Small intestine (tissue), 7 donors: ENCODE measurements at regions not wholly inside any gene's neighbourhood (a gene's known extent, or its start where the extent isn't known, plus 50 kb on each side); places are given as distances from the start of the nearest gene placed in this dataset.
"Not testable (repeated sequence)": the region's sequence is repeated elsewhere in the genome, so short reads cannot be mapped to it uniquely, and the experiment has no call there.

ENCODE experiments used
- DNase-seq, 2 donors: peaks; one replicate each; pipeline versions ENCODE4 v3.0.0 to v3.0.0-alpha.2; 2013
- FAIRE-seq: peaks from 2 replicates; lab custom pipeline; 2012; peaks lifted over from hg19 to GRCh38; lab: Jason Lieb, UNC
- H3K27ac ChIP-seq, 3 donors: one replicate each; pipeline ENCODE4 v1.5.1; 2013; ENCODE audit warnings: low read length in 2 of 3, mild to moderate bottlenecking in 2 of 3, control low read depth in 1 of 3, inconsistent platforms in 1 of 3, low read depth in 1 of 3, moderate library complexity in 1 of 3
- H3K27me3 ChIP-seq, 3 donors: one replicate each; pipeline ENCODE4 v1.6.1; 2013; ENCODE audit warnings: low read length in 3 of 3, inconsistent platforms in 1 of 3; ENCODE audit not compliant: control insufficient read depth in 3 of 3, insufficient read depth in 3 of 3
- H3K36me3 ChIP-seq, 3 donors: one replicate each; pipeline ENCODE4 v1.6.1; 2013; ENCODE audit warnings: low read length in 3 of 3, inconsistent platforms in 1 of 3, low read depth in 1 of 3, mild to moderate bottlenecking in 1 of 3, moderate library complexity in 1 of 3; ENCODE audit not compliant: control insufficient read depth in 3 of 3, insufficient read depth in 2 of 3
- H3K4me1 ChIP-seq, 3 donors: one replicate each; pipeline ENCODE4 v1.6.1; 2013; ENCODE audit warnings: low read length in 2 of 3, inconsistent platforms in 1 of 3, low read depth in 1 of 3, mild to moderate bottlenecking in 1 of 3, moderate library complexity in 1 of 3; ENCODE audit not compliant: control insufficient read depth in 3 of 3, insufficient read depth in 2 of 3
- H3K4me3 ChIP-seq, 3 donors: one replicate each; pipeline ENCODE4 v1.5.1; 2013; ENCODE audit warnings: low read length in 3 of 3, control low read depth in 1 of 3, inconsistent platforms in 1 of 3, low read depth in 1 of 3, mild to moderate bottlenecking in 1 of 3, moderate library complexity in 1 of 3
- H3K9me3 ChIP-seq, 2 donors: one replicate each; pipeline ENCODE4 v1.6.1; 2013; ENCODE audit warnings: low read depth in 1 of 2, low read length in 1 of 2; ENCODE audit not compliant: control insufficient read depth in 2 of 2, insufficient read depth in 1 of 2
- WGBS, 3 donors: extraction: QIAGEN DNeasy Blood & Tissue Kit; methylation state at CpG; one replicate each; pipeline ENCODE4 v1.1.7; 2013; 5-methylcytosine and 5-hydroxymethylcytosine counted together
- donor health status: healthy with polysubstance abuse.
- donor health status: control.
- donor health status: control.
- donor health status: Bipolar disorder and iron deficiency.
- donor health status: healthy.

DNA sequence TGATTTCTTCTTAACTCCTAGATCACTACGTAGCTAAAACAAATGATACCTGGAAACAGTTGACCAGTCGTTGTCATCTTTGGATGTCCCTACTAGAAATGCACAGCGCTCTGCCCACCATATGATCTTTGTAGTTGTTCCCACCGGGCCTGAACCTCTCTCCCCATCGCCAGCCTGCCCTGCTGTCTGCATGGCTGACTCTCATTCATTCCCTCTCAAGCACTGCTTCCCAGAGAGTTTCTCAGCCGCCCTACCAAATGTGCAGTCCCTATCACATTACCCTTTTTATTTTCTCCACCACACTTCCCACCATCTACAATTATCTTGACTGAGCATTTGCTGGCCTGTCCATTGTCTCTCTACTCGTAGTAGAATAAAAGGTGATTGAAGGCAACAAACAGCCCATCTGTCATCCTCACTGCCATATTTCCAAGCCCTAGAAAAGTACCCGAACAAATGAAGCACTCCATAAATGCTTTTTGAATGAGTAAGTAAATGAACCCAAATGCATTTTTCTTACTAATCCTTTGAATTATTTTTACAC, 748.4 kb upstream of the TPTE start:
- H3K9me3 ChIP-seq = peaks cover 5 to 15% of the 10 kb centered on the region in 2 donors
- H3K4me1 ChIP-seq, DNase-seq, H3K27me3 ChIP-seq, FAIRE-seq, H3K27ac ChIP-seq, H3K4me3 ChIP-seq, H3K36me3 ChIP-seq: not testable (repeated sequence)
- WGBS, 3 donors = 65 to 77% (median 72%) methylated on average over 8 of the region's 8 CpGs

DNA sequence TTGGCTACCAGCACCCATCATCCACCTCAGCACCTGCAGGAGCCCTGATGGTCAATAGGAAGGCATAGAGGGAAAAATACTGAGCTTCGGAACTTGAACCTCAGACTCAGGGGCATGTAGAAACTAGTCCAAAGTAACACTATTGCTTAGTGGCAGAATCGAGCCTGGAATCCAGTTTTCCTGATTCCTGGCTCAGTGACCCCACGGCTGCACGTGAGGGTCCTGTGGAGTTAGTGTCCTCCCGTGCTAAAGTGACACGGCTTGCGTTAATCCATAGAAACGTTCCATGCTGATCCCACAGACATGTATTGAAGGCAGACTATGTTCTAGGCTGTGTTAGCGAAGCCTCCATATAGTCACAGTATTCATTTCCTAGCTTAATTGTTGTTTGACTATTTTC, 747.0 kb upstream of the TPTE start:
- no peaks in the 10 kb centered on the region for H3K36me3 ChIP-seq
- H3K4me1 ChIP-seq = no peaks in the 10 kb centered on the region
- peaks cover 3 to 12% of the 10 kb centered on the region in 2 donors for H3K9me3 ChIP-seq
- H3K27ac ChIP-seq = no peak overlapping the region
- FAIRE-seq = no peak
- H3K27me3 ChIP-seq = no peaks in the 10 kb centered on the region
- DNase-seq = no peak
- H3K4me3 ChIP-seq = no peak overlapping the region
- WGBS, 3 donors = 68 to 72% (median 68%) methylated on average over 9 of the region's 9 CpGs

DNA sequence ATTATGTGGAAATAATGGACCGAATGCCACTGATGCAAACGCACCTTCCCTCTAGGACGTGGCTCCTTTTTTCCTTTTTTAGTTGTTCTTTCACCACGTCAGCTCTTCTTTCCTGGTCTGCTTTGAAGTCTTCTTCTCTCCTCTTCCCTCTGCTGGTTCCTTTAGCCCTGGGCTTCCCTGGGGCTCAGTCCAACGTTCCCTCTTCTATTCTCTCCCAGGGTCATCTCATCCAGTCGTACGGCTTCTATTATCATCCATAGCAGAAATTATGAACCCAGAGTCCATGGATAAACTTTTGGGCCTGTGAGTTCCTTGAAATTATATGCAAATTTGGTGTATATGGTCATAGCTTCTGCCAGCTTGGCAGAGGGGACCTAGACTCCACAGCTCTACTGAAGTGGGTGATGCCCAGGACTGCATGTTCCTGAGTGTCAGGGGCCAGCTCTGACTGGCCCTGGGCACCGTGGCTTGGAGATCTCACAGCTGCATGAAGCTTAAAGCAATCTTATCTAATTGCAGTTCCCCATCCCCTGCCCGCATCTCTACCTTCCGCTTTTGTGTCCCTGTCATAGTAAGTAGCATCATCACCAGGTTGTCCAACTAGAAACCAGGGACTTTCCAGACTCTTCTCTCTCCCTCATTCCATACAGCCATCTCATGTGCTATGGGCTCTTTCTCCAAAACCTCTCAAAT, 746.3 kb upstream of the TPTE start:
- H3K36me3 ChIP-seq, DNase-seq, H3K27me3 ChIP-seq, FAIRE-seq, H3K4me1 ChIP-seq, H3K27ac ChIP-seq, H3K4me3 ChIP-seq: not testable (repeated sequence)
- WGBS, 3 donors = 70 to 79% (median 71%) methylated on average over 10 of the region's 10 CpGs
- peaks cover 3 to 12% of the 10 kb centered on the region in 2 donors for H3K9me3 ChIP-seq

DNA sequence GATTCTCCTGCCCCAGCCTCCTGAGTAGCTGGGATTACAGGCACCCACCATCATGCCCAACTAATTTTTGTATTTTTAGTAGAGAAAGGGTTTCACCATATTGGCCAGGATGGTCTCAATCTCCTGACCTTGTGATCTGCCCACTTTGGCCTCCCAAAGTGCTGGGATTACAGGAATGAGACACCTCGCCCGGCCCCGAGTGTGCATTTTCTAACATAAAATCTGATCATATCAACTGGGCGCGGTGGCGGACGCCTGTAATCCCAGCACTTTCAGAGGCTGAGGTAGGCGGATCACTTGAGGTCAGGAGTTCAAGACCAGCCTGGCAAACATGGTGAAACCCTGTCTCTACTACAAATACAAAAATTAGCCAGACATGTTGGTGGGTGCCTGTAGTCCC, 745.5 kb upstream of the TPTE start:
- H3K9me3 ChIP-seq, H3K4me1 ChIP-seq, DNase-seq, H3K4me3 ChIP-seq, FAIRE-seq, H3K36me3 ChIP-seq, H3K27me3 ChIP-seq, H3K27ac ChIP-seq: not testable (repeated sequence)
- WGBS, 3 donors = 71 to 76% (median 74%) methylated on average over 8 of the region's 8 CpGs

DNA sequence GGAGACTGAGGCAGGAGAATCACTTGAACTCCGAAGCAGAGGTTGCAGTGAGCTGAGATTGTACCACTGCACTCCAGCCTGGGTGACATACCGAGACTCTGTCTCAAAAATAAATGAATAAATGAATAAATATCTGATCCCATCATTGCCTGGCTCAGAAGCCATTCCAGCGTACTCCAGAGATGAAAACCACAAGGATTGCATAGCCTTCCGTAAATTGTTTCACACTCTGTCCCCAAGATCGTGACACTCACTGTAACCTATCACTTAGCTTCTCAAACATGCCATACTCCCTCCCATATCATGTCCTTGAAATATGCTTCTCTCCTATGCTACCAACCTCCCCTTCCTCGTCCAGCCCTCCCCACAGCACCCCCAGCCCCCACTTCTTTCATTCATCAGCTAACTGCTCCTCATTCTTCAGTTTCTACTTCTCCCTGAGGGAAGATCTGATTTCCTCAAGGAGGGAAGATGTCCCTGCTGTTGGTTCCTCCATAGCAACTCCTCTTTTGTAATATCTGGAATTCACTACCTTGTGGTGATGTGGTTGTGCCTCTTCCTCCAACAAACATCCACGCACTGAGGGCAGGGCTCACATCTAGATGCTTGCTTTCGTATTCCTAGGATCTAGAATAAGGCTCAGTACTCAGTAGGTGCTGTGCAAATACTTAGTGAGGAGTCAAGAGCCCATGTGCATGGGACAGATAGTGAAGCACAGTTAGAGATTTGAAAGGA, 744.9 kb upstream of the TPTE start:
- H3K4me3 ChIP-seq, H3K36me3 ChIP-seq, H3K9me3 ChIP-seq, FAIRE-seq, DNase-seq, H3K27ac ChIP-seq, H3K4me1 ChIP-seq, H3K27me3 ChIP-seq: not testable (repeated sequence)
- WGBS, 3 donors = 55 to 57% (median 56%) methylated on average over 8 of the region's 8 CpGs

DNA sequence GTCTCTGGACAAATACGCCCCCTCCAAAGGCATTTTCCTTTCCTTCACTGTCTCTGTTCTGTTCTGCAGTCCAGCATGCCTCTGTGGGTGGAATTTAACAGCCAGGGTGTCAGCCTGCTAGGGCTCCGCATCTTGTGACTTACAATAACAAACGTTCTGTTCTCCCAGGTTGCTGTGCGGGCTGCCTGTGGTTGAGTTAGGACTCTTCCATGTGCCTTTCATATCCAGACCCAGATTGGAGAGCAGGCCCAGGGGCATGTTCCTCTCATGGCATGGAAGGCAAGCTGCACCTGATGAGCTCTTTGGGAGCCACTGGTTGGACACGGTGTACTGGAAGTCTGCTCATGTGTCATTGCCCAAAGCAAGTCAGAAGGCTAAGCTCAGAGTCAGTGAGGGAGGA, 742.8 kb upstream of the TPTE start:
- H3K27ac ChIP-seq, H3K9me3 ChIP-seq, H3K36me3 ChIP-seq, H3K4me1 ChIP-seq, FAIRE-seq, DNase-seq, H3K4me3 ChIP-seq, H3K27me3 ChIP-seq: not testable (repeated sequence)
- 80 to 81% (median 81%) methylated on average over 5 of the region's 5 CpGs for WGBS, 3 donors

DNA sequence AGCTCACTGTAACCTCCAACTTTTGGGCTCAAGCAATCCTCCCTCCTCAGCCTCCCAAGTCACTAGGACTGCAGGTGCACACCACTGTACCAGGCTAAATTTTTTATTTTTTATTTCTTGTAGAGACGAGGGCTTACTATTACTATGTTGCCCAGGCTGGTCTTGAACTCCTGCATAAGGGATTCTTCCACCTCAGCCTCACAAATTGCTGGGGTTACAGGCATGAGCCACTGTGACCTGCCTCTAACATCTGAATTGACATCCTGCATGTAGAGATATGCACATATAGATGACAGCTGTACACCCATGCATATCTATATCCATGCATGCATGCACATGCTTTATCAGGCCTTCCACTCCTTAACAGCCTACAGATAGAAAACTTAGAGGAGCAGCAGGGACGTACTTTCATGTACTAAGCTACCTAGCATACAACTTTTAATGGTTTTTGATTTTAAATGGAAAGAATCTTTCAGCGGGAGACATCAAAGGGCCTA, 740.9 kb upstream of the TPTE start:
- 40 to 48% (median 42%) methylated on average over 3 of the region's 3 CpGs for WGBS, 3 donors
- H3K27me3 ChIP-seq = no peaks in the 10 kb centered on the region
- H3K27ac ChIP-seq = no peak overlapping the region
- peaks cover 6 to 7% of the 10 kb centered on the region in 2 donors for H3K9me3 ChIP-seq
- no peaks in the 10 kb centered on the region for H3K36me3 ChIP-seq
- FAIRE-seq (no peak), DNase-seq (no peak)
- no peaks in the 10 kb centered on the region for H3K4me1 ChIP-seq
- no peak overlapping the region for H3K4me3 ChIP-seq

DNA sequence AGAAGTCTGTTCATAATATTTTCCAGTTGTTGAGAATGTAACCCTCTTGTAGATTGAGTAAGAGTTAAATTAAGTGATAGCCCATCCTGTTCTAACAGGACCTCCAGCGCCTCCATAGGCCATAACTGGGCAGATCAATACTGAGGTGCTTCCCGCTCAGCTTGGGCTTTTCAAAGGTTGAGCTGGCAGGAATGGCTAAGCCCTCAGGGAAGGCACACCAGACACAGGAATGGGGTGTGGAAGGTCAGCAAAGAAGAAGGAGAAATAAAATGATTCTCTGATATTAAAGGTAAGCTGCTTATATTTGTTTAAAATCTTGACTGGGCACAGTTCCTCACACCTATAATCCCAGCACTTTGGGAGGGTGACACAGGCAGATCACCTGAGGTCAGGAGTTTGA, 737.8 kb upstream of the TPTE start:
- H3K9me3 ChIP-seq, H3K27ac ChIP-seq, H3K36me3 ChIP-seq, H3K4me3 ChIP-seq, DNase-seq, H3K4me1 ChIP-seq, FAIRE-seq, H3K27me3 ChIP-seq: not testable (repeated sequence)
- WGBS, 3 donors = 30 to 44% (median 44%) methylated on average over 2 of the region's 2 CpGs
